ENCODE measurements at regions not wholly inside any gene's neighbourhood (a gene's known extent, or its start where the extent isn't known, plus 50 kb on each side); places are given as distances from the start of the nearest gene placed in this dataset.
A peak's percentile ranks its signal among the peaks of the same experiment; 100 is the strongest.

- Mint-ChIP-seq H3K27ac (no peak overlapping the region), H3K27me3 (ENCODE audit: low read depth) (no peaks in the 10 kb centered on the region), H3K9me3 (peaks cover 8% of the 10 kb centered on the region), H3K36me3 (no peaks in the 10 kb centered on the region), H3K4me3 (no peak overlapping the region), H3K4me1 (no peaks in the 10 kb centered on the region; the same call in 1 of the 2 replicates)
- ChIA-PET CTCF (interaction anchor here (0.5 kb wide), 1 partner anchor 57 kb away, joined by 3 read pairs; no protein-coding TSS in a partner anchor), POLR2A (no interaction called here)
- ATAC-seq (no peak), DNase-seq (ENCODE audit: low spot score) (no peak)
- TF ChIP-seq, protein P1, sequence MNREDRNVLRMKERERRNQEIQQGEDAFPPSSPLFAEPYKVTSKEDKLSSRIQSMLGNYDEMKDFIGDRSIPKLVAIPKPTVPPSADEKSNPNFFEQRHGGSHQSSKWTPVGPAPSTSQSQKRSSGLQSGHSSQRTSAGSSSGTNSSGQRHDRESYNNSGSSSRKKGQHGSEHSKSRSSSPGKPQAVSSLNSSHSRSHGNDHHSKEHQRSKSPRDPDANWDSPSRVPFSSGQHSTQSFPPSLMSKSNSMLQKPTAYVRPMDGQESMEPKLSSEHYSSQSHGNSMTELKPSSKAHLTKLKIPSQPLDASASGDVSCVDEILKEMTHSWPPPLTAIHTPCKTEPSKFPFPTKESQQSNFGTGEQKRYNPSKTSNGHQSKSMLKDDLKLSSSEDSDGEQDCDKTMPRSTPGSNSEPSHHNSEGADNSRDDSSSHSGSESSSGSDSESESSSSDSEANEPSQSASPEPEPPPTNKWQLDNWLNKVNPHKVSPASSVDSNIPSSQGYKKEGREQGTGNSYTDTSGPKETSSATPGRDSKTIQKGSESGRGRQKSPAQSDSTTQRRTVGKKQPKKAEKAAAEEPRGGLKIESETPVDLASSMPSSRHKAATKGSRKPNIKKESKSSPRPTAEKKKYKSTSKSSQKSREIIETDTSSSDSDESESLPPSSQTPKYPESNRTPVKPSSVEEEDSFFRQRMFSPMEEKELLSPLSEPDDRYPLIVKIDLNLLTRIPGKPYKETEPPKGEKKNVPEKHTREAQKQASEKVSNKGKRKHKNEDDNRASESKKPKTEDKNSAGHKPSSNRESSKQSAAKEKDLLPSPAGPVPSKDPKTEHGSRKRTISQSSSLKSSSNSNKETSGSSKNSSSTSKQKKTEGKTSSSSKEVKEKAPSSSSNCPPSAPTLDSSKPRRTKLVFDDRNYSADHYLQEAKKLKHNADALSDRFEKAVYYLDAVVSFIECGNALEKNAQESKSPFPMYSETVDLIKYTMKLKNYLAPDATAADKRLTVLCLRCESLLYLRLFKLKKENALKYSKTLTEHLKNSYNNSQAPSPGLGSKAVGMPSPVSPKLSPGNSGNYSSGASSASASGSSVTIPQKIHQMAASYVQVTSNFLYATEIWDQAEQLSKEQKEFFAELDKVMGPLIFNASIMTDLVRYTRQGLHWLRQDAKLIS (CRISPR knock-in tag; IDR thresholded peaks at IDR 0.05; ENCODE audit: borderline replicate concordance): no peak
- TF ChIP-seq ZNF416 (CRISPR knock-in tag; IDR thresholded peaks at IDR 0.05) (no peak), IRF2 (CRISPR knock-in tag; IDR thresholded peaks at IDR 0.05; ENCODE audit: borderline replicate concordance, low read depth) (no peak), ESRRA (CRISPR knock-in tag; IDR thresholded peaks at IDR 0.05; ENCODE audit: borderline replicate concordance) (no peak), ZBTB21 (CRISPR knock-in tag; IDR thresholded peaks at IDR 0.05; ENCODE audit: borderline replicate concordance) (no peak), PRRX2 (CRISPR knock-in tag; IDR thresholded peaks at IDR 0.05) (no peak), GABPB1 (CRISPR knock-in tag; IDR thresholded peaks at IDR 0.05) (no peak), ZNF219 (CRISPR knock-in tag; IDR thresholded peaks at IDR 0.05; ENCODE audit: borderline replicate concordance) (no peak), ETV6 (CRISPR knock-in tag; IDR thresholded peaks at IDR 0.05) (no peak), GTF2I (CRISPR knock-in tag; conservative IDR thresholded peaks at IDR 0.05) (no peak), MYBL2 (CRISPR knock-in tag; IDR thresholded peaks at IDR 0.05) (no peak), HMGA2 (CRISPR knock-in tag; IDR thresholded peaks at IDR 0.05) (no peak), ZNF232 (CRISPR knock-in tag; IDR thresholded peaks at IDR 0.05) (no peak), NFE2L1 (CRISPR knock-in tag; IDR thresholded peaks at IDR 0.05) (no peak), NFATC4 (CRISPR knock-in tag; IDR thresholded peaks at IDR 0.05) (no peak), RELA (CRISPR knock-in tag; IDR thresholded peaks at IDR 0.05; ENCODE audit: borderline replicate concordance) (no peak)
- TF ChIP-seq, protein P2, sequence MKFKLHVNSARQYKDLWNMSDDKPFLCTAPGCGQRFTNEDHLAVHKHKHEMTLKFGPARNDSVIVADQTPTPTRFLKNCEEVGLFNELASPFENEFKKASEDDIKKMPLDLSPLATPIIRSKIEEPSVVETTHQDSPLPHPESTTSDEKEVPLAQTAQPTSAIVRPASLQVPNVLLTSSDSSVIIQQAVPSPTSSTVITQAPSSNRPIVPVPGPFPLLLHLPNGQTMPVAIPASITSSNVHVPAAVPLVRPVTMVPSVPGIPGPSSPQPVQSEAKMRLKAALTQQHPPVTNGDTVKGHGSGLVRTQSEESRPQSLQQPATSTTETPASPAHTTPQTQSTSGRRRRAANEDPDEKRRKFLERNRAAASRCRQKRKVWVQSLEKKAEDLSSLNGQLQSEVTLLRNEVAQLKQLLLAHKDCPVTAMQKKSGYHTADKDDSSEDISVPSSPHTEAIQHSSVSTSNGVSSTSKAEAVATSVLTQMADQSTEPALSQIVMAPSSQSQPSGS (CRISPR knock-in tag; IDR thresholded peaks at IDR 0.05; ENCODE audit: borderline replicate concordance, low read depth): no peak
Measured at GRCh38 chr15:98121536-98121935, 161.0 kb downstream of the ARRDC4 start.

DNA sequence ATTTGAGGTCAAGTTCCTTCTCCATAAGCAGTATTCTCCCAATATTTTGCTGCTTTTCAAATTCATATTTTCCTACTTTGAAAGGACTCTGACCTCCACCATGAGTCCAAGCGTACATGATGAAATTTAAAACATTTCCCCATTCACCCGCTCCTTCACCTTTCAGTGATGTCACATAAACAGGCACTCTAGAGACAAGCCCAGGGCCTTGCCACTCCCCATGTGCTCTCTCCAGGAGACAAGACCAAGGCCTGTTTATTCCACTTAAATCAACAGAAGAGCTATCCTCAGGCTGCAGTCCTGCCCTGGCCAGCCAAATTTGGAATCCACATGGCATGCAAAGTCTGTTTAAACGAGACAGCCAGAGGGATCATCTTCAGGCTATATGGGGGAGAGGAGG lies 161.5 kb downstream of the ARRDC4 start:
- Mint-ChIP-seq H3K27me3 (ENCODE audit: low read depth) (no peaks in the 10 kb centered on the region), H3K36me3 (no peaks in the 10 kb centered on the region), H3K9me3 (peaks cover 8% of the 10 kb centered on the region), H3K4me1 (peaks cover 2% of the 10 kb centered on the region), H3K27ac (no peak overlapping the region), H3K4me3 (no peak overlapping the region)
- DNase-seq (ENCODE audit: low spot score) (no peak), ATAC-seq (peak; percentile 43; the same call in 1 of the 2 replicates)
- TF ChIP-seq AR (CRISPR knock-in tag; IDR thresholded peaks at IDR 0.05) (no peak), E2F1 (CRISPR knock-in tag; IDR thresholded peaks at IDR 0.05) (no peak), ETV6 (CRISPR knock-in tag; IDR thresholded peaks at IDR 0.05) (no peak), GABPB1 (CRISPR knock-in tag; IDR thresholded peaks at IDR 0.05) (no peak), GTF2I (CRISPR knock-in tag; conservative IDR thresholded peaks at IDR 0.05) (no peak), ZNF121 (CRISPR knock-in tag; IDR thresholded peaks at IDR 0.05) (no peak), KAT7 (CRISPR knock-in tag; IDR thresholded peaks at IDR 0.05; ENCODE audit: borderline replicate concordance) (no peak), NR3C1 (CRISPR knock-in tag; conservative IDR thresholded peaks at IDR 0.05; ENCODE audit: low read depth) (no peak)
- TF ChIP-seq, protein P3, sequence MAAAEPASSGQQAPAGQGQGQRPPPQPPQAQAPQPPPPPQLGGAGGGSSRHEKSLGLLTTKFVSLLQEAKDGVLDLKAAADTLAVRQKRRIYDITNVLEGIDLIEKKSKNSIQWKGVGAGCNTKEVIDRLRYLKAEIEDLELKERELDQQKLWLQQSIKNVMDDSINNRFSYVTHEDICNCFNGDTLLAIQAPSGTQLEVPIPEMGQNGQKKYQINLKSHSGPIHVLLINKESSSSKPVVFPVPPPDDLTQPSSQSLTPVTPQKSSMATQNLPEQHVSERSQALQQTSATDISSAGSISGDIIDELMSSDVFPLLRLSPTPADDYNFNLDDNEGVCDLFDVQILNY (CRISPR knock-in tag; IDR thresholded peaks at IDR 0.05): no peak
- POLR2A ChIA-PET: no interaction called here
- CTCF ChIA-PET: no interaction called here

All from WTC11 (cell line).